H1 (cell line): ENCODE measurements at regions not wholly inside any gene's neighbourhood (a gene's known extent, or its start where the extent isn't known, plus 50 kb on each side); places are given as distances from the start of the nearest gene placed in this dataset.

ENCODE experiments used
- CTCF ChIA-PET: fragments of 300-600 bp; sonication (Branson Sonifier 250); formaldehyde crosslinking; loops from one replicate; lab custom pipeline; 2021; ENCODE audit not compliant: partially characterized antibody; lab: Charles Lee
- POLR2A ChIA-PET: fragments of 300-600 bp; sonication (Branson Sonifier 250); formaldehyde crosslinking; loops from one replicate; lab custom pipeline; 2021; ENCODE audit warnings: inconsistent platforms; ENCODE audit not compliant: partially characterized antibody; lab: Charles Lee
- DNase-seq, 2 experiments: peaks; one replicate each; pipeline versions ENCODE4 v3.0.0 to v3.0.0-alpha.2; 2010 to 2022; ENCODE audit warnings: low spot score in 2 of 2, low read depth in 1 of 2, mixed read lengths in 1 of 2
- FAIRE-seq: peaks from 2 replicates; lab custom pipeline; 2011; peaks lifted over from hg19 to GRCh38; lab: Jason Lieb, UNC
- H2AFZ ChIP-seq: 2 replicates; pipeline ENCODE4 v1.8.1; 2012; ENCODE audit warnings: low read length, inconsistent platforms
- H2AK5ac ChIP-seq: 2 replicates; pipeline ENCODE4 v1.6.1; 2013; ENCODE audit warnings: low read depth, low read length
- H2BK120ac ChIP-seq: replicated peaks from 2 replicates; pipeline ENCODE3; 2013; ENCODE audit warnings: low read depth, low read length, inconsistent platforms
- H2BK12ac ChIP-seq: 2 replicates; pipeline ENCODE4 v1.6.1; 2013; ENCODE audit warnings: low read depth, low read length
- H2BK15ac ChIP-seq: 2 replicates; pipeline ENCODE4 v1.6.1; 2013; ENCODE audit warnings: low read length
- H2BK20ac ChIP-seq: 2 replicates; pipeline ENCODE4 v1.6.1; 2013; ENCODE audit warnings: low read length
- H2BK5ac ChIP-seq: 2 replicates; pipeline ENCODE4 v1.6.1; 2013; ENCODE audit warnings: low read depth, low read length
- H3K14ac ChIP-seq: 2 replicates; pipeline ENCODE4 v1.6.1; 2013; ENCODE audit warnings: inconsistent platforms; ENCODE audit not compliant: insufficient read length
- H3K18ac ChIP-seq: 2 replicates; pipeline ENCODE4 v1.6.1; 2013; ENCODE audit warnings: low read length; ENCODE audit errors: extremely low read depth
- H3K23ac ChIP-seq: 2 replicates; pipeline ENCODE4 v1.6.1; 2013; ENCODE audit warnings: inconsistent platforms; ENCODE audit not compliant: insufficient read length
- H3K23me2 ChIP-seq: 2 replicates; pipeline ENCODE4 v1.6.1; 2013; ENCODE audit warnings: low read depth, low read length
- H3K27ac ChIP-seq: 2 replicates; pipeline ENCODE4 v1.6.1; 2011; ENCODE audit warnings: low read depth, low read length, inconsistent platforms
- H3K27me3 ChIP-seq, 4 experiments: replicated peaks in 1 of 4; 1 replicate in 1 of 4; 2 replicates in 3 of 4; pipeline versions ENCODE4 v1.6.1 to v1.8.1; 2011 to 2013; ENCODE audit warnings: low read length in 3 of 4, mild to moderate bottlenecking in 3 of 4, inconsistent platforms in 2 of 4, mixed read lengths in 2 of 4, moderate library complexity in 1 of 4; ENCODE audit not compliant: control insufficient read depth in 3 of 4, insufficient read depth in 3 of 4; ENCODE audit errors: extremely low read depth in 1 of 4
- H3K36me3 ChIP-seq, 4 experiments: 2 replicates each; pipeline versions ENCODE4 v1.6.1 to v1.8.1; 2011 to 2013; ENCODE audit warnings: mild to moderate bottlenecking in 4 of 4, low read length in 3 of 4, moderate library complexity in 2 of 4, control low read depth in 1 of 4, inconsistent platforms in 1 of 4; ENCODE audit not compliant: insufficient read depth in 4 of 4, control insufficient read depth in 2 of 4
- H3K4ac ChIP-seq: replicated peaks from 2 replicates; pipeline ENCODE3; 2013; ENCODE audit warnings: low read length, low read depth, mixed read lengths, inconsistent platforms; ENCODE audit not compliant: insufficient read length
- H3K4me1 ChIP-seq, 4 experiments: replicated peaks in 1 of 4; 1 replicate in 1 of 4; 2 replicates in 3 of 4; pipeline versions ENCODE4 v1.6.1 to v1.8.1; 2011 to 2013; ENCODE audit warnings: low read length in 3 of 4, inconsistent platforms in 2 of 4, mixed read lengths in 1 of 4; ENCODE audit not compliant: insufficient read depth in 4 of 4, control insufficient read depth in 3 of 4
- H3K4me2 ChIP-seq, 2 experiments: 2 replicates each; pipeline versions ENCODE4 v1.6.1 to v1.8.1; 2011 to 2013; ENCODE audit warnings: low read depth in 2 of 2, low read length in 2 of 2, control low read depth in 1 of 2, inconsistent platforms in 1 of 2, mild to moderate bottlenecking in 1 of 2; ENCODE audit not compliant: insufficient read depth in 1 of 2
- H3K4me3 ChIP-seq, 4 experiments: fragments of 200-600, 300-600 bp in 1 of 4; sonication (generic), shearing (Covaris generic), sonication (Bioruptor Twin) in 1 of 4; 2 replicates each; pipeline versions ENCODE4 v1.5.1 to v1.8.1; 2011 to 2016; ENCODE audit warnings: low read length in 4 of 4, low read depth in 3 of 4, control low read depth in 2 of 4, inconsistent platforms in 2 of 4, mild to moderate bottlenecking in 2 of 4, mixed read lengths in 1 of 4, moderate library complexity in 1 of 4; ENCODE audit not compliant: insufficient read depth in 2 of 4; ENCODE audit errors: extremely low read depth in 1 of 4
- H3K56ac ChIP-seq: replicated peaks from 2 replicates; pipeline ENCODE3; 2013; ENCODE audit warnings: low read depth, mild to moderate bottlenecking, mixed read lengths, low read length, inconsistent platforms; ENCODE audit not compliant: insufficient read length
- H3K79me1 ChIP-seq: 2 replicates; pipeline ENCODE4 v1.6.1; 2013; ENCODE audit warnings: low read depth, low read length, control low read depth
- H3K79me2 ChIP-seq, 2 experiments: 2 replicates each; pipeline versions ENCODE4 v1.6.1 to v1.8.1; 2012 to 2013; ENCODE audit warnings: low read length in 2 of 2, mild to moderate bottlenecking in 2 of 2, inconsistent platforms in 1 of 2; ENCODE audit not compliant: insufficient read depth in 2 of 2, control insufficient read depth in 1 of 2
- H3K9ac ChIP-seq, 4 experiments: replicated peaks in 1 of 4; 1 replicate in 1 of 4; 2 replicates in 3 of 4; pipeline versions ENCODE4 v1.6.1 to v1.8.1; 2011 to 2013; ENCODE audit warnings: low read depth in 3 of 4, low read length in 3 of 4, control low read depth in 2 of 4, mild to moderate bottlenecking in 2 of 4, moderate library complexity in 2 of 4, inconsistent platforms in 1 of 4; ENCODE audit errors: extremely low read depth in 1 of 4
- H3K9me3 ChIP-seq, 2 experiments: 2 replicates each; pipeline versions ENCODE4 v1.6.1 to v1.8.1; 2012 to 2013; ENCODE audit warnings: mild to moderate bottlenecking in 2 of 2, moderate library complexity in 2 of 2, control low read depth in 1 of 2, inconsistent platforms in 1 of 2, low read depth in 1 of 2, low read length in 1 of 2, mixed read lengths in 1 of 2; ENCODE audit not compliant: insufficient read depth in 2 of 2
- H4K20me1 ChIP-seq, 2 experiments: replicated peaks in 1 of 2; 2 replicates each; pipeline versions ENCODE3 to v1.8.1; 2011 to 2013; ENCODE audit warnings: inconsistent platforms in 2 of 2, low read length in 2 of 2, mild to moderate bottlenecking in 1 of 2; ENCODE audit not compliant: insufficient read depth in 2 of 2, control insufficient read depth in 1 of 2
- H4K5ac ChIP-seq: 2 replicates; pipeline ENCODE4 v1.6.1; 2013; ENCODE audit warnings: low read length, low read depth, mixed read lengths, inconsistent platforms; ENCODE audit not compliant: insufficient read length
- H4K8ac ChIP-seq: 2 replicates; pipeline ENCODE4 v1.8.0; 2013; ENCODE audit warnings: mild to moderate bottlenecking, moderate library complexity, low read length, inconsistent platforms; ENCODE audit not compliant: insufficient read depth; ENCODE audit errors: extremely low read depth
- H4K91ac ChIP-seq: replicated peaks from 2 replicates; pipeline ENCODE3; 2013; ENCODE audit warnings: low read length, mixed read lengths, inconsistent platforms; ENCODE audit not compliant: insufficient read length
- ASH2L ChIP-seq: fragments of 200-600, 300-600 bp; sonication (generic); IDR thresholded peaks from one replicate; pipeline ENCODE4 v1.7.1; 2017; ENCODE audit warnings: low read length
- CBX5 ChIP-seq: fragments of 300-800, 300-1000 bp; sonication (generic); IDR thresholded peaks from 2 replicates; pipeline ENCODE4 v1.7.1; 2016; ENCODE audit warnings: antibody characterized with exemption, low read length, low read depth
- CTBP2 ChIP-seq: IDR thresholded peaks from 2 replicates; pipeline ENCODE4 v1.7.0; 2011; ENCODE audit warnings: borderline replicate concordance, mild to moderate bottlenecking, moderate library complexity, mixed read lengths, low read length; ENCODE audit not compliant: insufficient read depth, insufficient read length
- SRF ChIP-seq: IDR thresholded peaks from 2 replicates; pipeline ENCODE4 v1.6.1; 2011; ENCODE audit warnings: mild to moderate bottlenecking, low read depth, low read length, moderate library complexity

- Histone ChIP-seq H3K36me3 (0 out of 8 replicates have a peak, but pooled peaks cover 0 to 4% (median 0%) of the 10 kb centered on the region in 4 experiments), H2BK12ac (no peak overlapping the region), H3K4me2 (no peak overlapping the region), H4K91ac (no peak overlapping the region), H3K4ac (no peak overlapping the region), H3K9me3 (peaks cover 44 to 49% of the 10 kb centered on the region in 2 experiments), H3K4me3 (no peak overlapping the region), H3K27ac (no peak overlapping the region), H3K79me1 (no peaks in the 10 kb centered on the region), H3K23me2 (no peaks in the 10 kb centered on the region), H2BK5ac (no peak overlapping the region), H3K4me1 (no peaks in the 10 kb centered on the region), H2AK5ac (no peak overlapping the region), H2BK20ac (no peak overlapping the region), H3K27me3 (no peaks in the 10 kb centered on the region), H3K9ac (no peak overlapping the region), H4K5ac (no peak overlapping the region), H3K18ac (no peak overlapping the region), H2BK15ac (no peak overlapping the region), H4K8ac (no peak overlapping the region), H3K14ac (no peak overlapping the region), H4K20me1 (no peaks in the 10 kb centered on the region), H2BK120ac (no peak overlapping the region), H3K56ac (no peak overlapping the region), H3K79me2 (no peaks in the 10 kb centered on the region), H3K23ac (no peak overlapping the region), H2AFZ (no peak overlapping the region)
- TF ChIP-seq CTBP2, result no peak
- no peak for TF ChIP-seq SRF
- no peak for TF ChIP-seq CBX5
- TF ChIP-seq ASH2L, result no peak
- ChIA-PET CTCF (no interaction called here), POLR2A (no interaction called here)
- DNase-seq, result no peak
- FAIRE-seq, result no peak
Measured at GRCh38 chr4:53830511-53830910, 233.9 kb downstream of the CHIC2 start.
